ENCODE measurements at regions not wholly inside any gene's neighbourhood (a gene's known extent, or its start where the extent isn't known, plus 50 kb on each side); places are given as distances from the start of the nearest gene placed in this dataset.

DNA sequence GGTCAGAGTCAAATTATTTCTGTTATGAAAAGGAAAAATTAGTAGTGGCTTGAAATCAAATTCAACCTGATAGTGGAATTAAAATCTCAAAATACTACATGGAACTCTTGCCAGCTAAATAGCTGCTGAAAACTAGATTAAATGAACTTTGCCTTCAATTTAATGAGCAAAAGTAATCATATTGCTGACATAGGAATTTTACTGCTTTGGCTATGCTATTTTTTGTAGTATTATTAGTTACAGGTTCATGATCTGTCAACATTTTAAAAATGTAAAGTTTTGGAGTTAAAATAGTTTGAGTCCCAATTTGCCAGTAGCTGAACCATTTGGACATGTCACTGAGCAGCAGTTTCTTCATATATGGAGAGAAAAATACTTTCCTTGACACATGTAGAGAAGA lies 81.4 kb downstream of the RERGL start:
- Histone ChIP-seq H3K27me3 (ENCODE audit: insufficient read depth, low read depth, severe bottlenecking) (no peaks in the 10 kb centered on the region), H3K4me3 (ENCODE audit: low read depth, low read length) (no peak overlapping the region), H3K9me3 (ENCODE audit: severe bottlenecking) (no peaks in the 10 kb centered on the region), H3K36me3 (no peaks in the 10 kb centered on the region), H3K27ac (no peak overlapping the region)
- TF ChIP-seq, protein P1, sequence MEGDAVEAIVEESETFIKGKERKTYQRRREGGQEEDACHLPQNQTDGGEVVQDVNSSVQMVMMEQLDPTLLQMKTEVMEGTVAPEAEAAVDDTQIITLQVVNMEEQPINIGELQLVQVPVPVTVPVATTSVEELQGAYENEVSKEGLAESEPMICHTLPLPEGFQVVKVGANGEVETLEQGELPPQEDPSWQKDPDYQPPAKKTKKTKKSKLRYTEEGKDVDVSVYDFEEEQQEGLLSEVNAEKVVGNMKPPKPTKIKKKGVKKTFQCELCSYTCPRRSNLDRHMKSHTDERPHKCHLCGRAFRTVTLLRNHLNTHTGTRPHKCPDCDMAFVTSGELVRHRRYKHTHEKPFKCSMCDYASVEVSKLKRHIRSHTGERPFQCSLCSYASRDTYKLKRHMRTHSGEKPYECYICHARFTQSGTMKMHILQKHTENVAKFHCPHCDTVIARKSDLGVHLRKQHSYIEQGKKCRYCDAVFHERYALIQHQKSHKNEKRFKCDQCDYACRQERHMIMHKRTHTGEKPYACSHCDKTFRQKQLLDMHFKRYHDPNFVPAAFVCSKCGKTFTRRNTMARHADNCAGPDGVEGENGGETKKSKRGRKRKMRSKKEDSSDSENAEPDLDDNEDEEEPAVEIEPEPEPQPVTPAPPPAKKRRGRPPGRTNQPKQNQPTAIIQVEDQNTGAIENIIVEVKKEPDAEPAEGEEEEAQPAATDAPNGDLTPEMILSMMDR (IDR thresholded peaks at IDR 0.05; ENCODE audit: low read depth, low read length), result no peak
- DNase-seq, result no peak

DNA sequence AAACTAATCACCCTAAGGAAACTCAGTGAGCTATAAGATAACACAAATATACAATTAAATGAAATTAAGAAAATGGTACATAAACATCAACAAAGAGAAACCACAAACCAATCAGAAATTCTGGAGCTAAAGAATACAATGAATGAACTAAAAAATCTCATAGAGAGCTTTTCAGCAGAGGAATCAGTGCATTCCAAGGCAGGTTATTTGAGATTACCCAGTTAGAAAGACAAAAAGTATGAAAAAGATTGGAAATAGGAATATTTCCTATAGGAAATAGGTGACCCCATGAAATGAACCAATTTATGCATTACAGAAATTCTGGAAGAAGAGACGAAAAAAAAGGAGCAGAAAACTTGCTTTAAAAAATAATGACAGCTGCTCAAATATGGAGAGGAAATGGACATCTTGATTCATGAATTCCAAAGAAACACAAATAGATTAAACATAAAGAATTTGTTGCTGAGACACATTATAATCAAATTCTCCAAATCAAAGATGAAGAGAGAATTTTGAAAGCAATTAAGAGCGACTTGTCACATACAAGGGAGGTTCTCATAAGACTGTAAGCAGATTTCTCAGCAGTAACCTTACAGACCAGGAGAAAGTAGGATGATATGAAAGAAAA lies 90.7 kb downstream of the RERGL start:
- H3K27me3 ChIP-seq (ENCODE audit: insufficient read depth, low read depth, severe bottlenecking), result no peaks in the 10 kb centered on the region
- DNase-seq, result no peak
- no peak overlapping the region for H3K4me3 ChIP-seq (ENCODE audit: low read depth, low read length)
- TF ChIP-seq, protein P1 (IDR thresholded peaks at IDR 0.05; ENCODE audit: low read depth, low read length), result no peak
- no peak overlapping the region for H3K27ac ChIP-seq
- peaks cover 7% of the 10 kb centered on the region for H3K9me3 ChIP-seq (ENCODE audit: severe bottlenecking)
- no peaks in the 10 kb centered on the region for H3K36me3 ChIP-seq

DNA sequence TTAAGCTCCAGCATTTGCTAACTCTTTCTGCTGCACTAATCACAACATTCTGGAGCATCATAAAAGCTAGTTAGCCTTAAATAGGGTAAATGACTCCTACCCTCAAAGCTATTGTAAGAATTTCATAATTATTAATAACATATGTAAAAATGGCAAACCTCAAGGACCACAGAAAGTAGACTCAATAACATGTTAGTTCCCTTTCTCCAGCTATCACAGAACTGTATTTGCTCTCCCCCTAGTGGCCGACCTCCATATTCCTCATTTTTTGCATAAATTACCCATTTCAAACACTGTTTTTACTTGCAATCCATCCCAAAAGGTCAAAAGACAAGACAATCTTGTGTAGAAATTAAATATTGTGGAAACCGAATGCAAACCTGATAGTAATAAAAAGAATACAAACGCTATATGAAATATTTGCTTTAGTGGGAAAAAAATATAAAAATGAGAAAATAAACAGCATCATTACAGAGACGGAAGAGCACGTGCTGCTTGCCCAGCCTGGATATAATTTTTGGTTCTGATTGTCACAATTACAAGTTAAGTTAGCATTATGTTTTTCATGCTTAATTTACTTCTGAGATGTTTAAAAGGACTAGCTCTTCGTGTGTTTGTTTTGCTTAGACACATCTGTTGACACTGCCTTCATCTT lies 97.9 kb downstream of the RERGL start:
- TF ChIP-seq, protein P1 (IDR thresholded peaks at IDR 0.05; ENCODE audit: low read depth, low read length), result peak; percentile 57
- Histone ChIP-seq H3K9me3 (ENCODE audit: severe bottlenecking) (no peaks in the 10 kb centered on the region), H3K4me3 (ENCODE audit: low read depth, low read length) (no peak overlapping the region), H3K36me3 (no peaks in the 10 kb centered on the region), H3K27ac (no peak overlapping the region), H3K27me3 (ENCODE audit: insufficient read depth, low read depth, severe bottlenecking) (no peaks in the 10 kb centered on the region)
- peak; percentile 29 for DNase-seq

DNA sequence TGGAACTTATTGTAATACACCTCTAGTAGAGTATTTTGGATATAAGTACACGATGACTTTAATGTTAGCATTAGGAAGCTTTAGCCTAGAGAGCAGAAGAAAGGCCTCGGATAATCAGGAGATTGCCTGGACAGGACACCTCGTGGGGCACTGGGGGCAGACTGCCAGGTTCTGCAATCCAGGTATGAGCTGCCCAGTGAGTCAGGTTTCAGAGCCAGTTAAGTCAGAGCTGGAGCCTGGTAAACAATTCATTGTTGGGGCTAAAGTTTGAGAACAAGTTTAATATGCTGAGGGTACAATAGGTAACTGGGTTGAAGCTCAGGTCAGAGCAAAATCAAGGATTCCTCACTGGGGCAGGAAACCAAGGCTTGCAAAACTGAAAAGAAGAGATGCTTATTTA lies 107.4 kb downstream of the RERGL start:
- no peaks in the 10 kb centered on the region for H3K36me3 ChIP-seq
- no peak overlapping the region for H3K27ac ChIP-seq
- no peaks in the 10 kb centered on the region for H3K9me3 ChIP-seq (ENCODE audit: severe bottlenecking)
- TF ChIP-seq, protein P1 (IDR thresholded peaks at IDR 0.05; ENCODE audit: low read depth, low read length), result no peak
- no peak overlapping the region for H3K4me3 ChIP-seq (ENCODE audit: low read depth, low read length)
- no peak for DNase-seq
- no peaks in the 10 kb centered on the region for H3K27me3 ChIP-seq (ENCODE audit: insufficient read depth, low read depth, severe bottlenecking)

DNA sequence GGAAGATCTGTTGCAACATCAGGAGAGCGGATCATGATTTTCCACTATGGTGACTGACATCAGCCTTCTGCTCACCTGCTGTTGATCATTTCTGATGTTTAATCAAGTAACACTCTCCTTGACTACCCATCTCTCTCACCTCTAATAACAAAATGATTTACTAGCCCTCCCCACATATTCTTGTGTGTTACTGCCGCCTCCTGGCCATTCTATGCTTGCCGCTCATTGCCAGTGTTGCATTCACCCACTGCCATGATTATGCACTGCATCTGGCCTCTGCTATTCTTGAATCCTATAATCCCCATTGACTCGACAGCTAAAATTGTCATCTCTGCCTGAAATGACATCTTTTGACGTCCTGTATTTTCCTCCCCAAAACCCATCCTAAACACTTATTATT lies 113.8 kb downstream of the RERGL start:
- no peak overlapping the region for H3K27ac ChIP-seq
- TF ChIP-seq, protein P1 (IDR thresholded peaks at IDR 0.05; ENCODE audit: low read depth, low read length), result peak; percentile 29; the same call in 1 of the 2 replicates
- H3K9me3 ChIP-seq (ENCODE audit: severe bottlenecking), result no peaks in the 10 kb centered on the region
- no peaks in the 10 kb centered on the region for H3K36me3 ChIP-seq
- H3K27me3 ChIP-seq (ENCODE audit: insufficient read depth, low read depth, severe bottlenecking), result no peaks in the 10 kb centered on the region
- no peak overlapping the region for H3K4me3 ChIP-seq (ENCODE audit: low read depth, low read length)
- peak; percentile 24 for DNase-seq

All from WERI-Rb-1 (cell line).